Kidney tubule cell (primary cell): ENCODE measurements at regions not wholly inside any gene's neighbourhood (a gene's known extent, or its start where the extent isn't known, plus 50 kb on each side); places are given as distances from the start of the nearest gene placed in this dataset.
"Not testable (repeated sequence)": the region's sequence is repeated elsewhere in the genome, so short reads cannot be mapped to it uniquely, and the experiment has no call there.

Source experiments
- DNase-seq: peaks from one replicate; pipeline ENCODE4 v3.0.0-alpha.2; 2018; ENCODE audit warnings: low spot score

DNA sequence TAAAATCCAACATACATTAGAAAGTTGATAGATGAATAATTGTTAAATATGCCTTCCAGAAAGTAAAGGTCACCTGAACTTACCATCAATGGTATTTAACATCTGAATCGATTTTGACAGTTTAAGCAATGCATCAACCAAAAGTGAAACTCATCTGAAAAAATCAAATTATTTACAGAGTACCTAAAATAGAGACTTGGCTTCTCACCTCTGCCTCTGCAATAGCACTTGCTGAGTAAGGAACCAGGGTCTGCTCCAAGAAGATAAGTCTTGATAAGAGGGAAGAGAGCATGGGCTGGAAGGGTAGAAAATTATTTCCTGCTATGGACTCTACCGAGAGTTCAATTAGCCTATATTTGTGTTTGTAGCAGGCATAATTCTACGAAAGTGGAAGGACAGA lies 868.3 kb downstream of the STIM2 start:
- DNase-seq: no peak

DNA sequence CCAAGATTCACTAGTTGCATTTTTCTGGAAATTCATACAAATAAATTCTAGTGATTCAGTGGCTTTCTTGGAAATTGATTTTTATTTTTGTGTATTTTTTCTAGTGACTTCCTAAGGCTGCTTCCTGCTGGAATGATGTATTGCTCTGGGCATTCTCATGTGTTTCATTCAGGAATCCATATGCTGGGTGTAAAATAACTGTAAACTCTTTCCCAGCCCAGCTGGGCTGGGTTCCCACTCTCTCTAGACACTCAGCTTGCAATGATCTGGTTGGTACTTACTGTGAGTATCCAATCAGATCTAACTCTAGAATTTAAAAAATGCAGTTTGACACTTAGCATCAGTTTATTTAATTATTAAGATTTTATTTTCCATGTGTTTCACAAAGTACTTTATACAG lies 882.2 kb downstream of the STIM2 start:
- no peak for DNase-seq

DNA sequence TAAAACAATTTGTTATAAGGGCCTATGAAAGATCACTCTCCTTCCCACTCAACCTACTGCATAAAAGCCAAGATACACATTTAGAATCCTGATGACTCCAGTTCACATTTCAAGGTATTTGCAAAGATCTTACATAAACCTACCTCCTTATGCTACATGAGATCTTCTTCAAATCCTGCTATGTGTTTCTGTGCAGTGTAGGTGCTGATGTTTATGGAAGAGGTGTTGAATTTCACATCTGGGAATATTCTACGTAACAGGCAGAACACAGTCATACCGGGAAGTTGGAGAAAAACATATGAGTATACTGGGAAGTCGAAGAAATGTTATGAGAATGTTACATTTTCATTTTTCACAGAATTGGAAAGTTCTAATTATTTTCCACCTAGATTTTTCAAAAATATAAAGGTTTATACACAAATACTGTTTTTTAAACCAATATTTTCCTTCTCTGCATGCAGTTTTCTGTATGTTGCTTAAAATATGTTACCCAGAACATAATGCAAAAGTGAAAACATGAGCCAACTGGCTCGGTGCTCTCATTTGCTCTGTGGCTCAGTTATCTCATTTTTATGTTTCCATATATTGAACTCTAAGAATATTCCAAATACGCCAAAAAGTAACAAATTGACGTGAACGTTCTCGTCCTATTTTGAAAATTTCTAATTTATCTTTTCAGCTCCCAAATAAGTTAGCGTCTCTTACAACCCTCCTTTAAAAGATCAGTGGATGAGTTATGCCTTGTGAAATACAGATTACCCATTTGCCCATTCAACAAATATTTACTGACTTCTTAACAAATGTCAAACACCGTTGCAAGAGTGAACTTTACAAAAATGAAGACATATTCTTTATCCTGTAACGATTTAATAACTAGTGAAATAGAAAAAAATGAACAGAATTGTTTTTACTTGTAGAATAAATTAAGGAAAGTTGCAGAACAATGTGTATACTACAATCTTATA lies 899.3 kb downstream of the STIM2 start:
- DNase-seq: no peak

DNA sequence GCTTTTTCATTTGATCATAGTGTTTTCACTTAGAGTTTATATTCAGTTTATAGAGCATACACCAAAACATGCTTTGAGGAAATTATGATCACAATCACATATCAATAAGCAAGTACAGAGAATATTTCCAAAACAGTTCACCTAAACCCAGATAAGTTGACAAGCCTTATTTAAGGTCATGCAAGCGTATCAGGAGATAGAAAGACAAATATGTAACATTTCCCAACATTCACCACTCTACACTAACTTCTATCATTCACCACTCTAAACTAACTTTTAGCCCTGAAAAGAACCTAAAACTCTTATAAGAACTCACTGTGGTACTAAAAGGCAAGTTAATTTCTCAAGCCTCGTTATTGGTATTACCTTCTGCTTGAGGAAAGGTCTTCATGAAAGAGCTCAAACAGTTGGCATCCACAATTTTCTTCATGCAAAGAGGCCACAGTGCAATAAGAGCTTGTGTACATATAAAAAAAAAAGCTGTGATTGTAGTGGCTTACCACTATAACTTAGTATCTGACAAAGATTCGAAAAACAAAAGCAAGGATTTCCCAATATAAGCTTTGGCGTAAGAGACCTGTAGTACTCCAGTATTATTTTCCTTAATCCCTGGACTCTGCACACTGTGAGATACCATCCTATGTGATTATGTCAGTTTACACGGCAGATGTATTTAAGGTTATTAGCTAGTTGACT lies 903.3 kb downstream of the STIM2 start:
- DNase-seq: no peak

DNA sequence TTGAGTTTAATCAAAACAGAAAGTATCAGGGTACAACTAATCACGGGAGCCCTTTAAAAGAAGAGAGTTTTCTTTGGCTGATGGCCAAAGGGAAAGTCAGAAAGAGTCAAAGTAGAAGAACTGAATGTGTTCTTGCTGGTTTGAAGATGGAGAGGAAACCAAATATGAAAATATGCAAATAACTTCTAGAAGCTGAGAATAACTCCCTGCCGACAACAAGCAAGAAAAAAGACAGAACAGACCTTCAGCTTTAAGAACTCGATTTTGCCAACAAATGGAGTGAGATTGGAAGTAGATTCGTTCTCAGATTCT lies 903.8 kb downstream of the STIM2 start:
- DNase-seq: no peak

DNA sequence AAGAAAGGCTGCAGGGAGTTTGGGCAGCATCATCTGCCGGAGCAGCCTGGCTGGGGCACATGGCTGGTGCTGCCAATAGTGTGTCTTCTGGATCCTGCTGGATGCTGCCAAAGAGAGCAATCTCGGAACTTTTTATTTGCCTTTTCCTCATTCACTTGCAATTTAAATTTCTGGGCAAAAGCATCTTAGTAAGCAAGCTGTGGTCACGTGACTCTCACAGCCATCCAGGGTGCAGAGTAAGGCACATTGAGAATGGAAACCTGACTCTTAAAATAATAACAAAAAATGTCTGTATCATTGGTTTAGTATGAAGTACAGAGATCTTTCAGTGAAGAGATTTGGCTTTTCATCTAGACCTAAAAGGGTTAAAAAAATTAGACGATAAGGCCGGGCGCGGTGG lies 910.3 kb downstream of the STIM2 start:
- no peak for DNase-seq

DNA sequence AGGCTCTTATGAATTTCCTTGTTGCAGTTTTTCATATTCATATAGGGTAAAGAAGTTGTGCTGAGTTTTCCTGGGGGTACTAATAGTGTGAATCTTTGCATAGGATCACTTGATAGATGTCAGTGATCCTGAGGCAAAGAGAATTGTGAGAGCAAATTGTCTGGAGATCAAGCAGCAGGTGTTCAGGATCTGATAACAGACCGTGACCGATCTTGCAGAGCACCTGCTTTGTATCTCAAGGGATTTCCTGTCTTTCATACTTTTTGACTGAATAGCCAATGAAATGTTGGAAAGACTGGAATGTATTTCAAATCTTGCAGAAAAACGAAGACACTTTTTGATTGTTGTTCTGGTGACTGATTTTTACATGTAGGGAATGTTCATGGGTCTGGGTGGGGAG lies 914.5 kb downstream of the STIM2 start:
- no peak for DNase-seq

DNA sequence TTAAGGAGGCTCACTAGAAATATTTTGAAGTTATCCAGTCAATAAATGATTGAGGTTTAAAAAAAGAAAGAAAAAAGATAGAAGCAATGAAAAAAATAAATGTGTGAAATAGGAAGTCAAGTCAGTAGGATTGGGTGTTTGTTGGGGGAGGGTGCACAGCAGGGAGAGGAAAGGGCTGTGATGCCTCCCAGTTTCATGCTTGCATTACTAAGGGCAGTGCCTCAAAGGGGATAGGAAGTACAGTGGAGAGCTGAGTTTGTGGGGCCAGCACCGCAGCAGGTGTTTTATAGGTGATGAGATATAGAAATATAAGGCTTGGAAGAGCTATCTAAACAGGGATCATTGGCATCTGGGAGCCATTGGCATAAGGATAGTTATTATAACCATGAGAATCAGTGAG lies 919.2 kb downstream of the STIM2 start:
- no peak for DNase-seq

DNA sequence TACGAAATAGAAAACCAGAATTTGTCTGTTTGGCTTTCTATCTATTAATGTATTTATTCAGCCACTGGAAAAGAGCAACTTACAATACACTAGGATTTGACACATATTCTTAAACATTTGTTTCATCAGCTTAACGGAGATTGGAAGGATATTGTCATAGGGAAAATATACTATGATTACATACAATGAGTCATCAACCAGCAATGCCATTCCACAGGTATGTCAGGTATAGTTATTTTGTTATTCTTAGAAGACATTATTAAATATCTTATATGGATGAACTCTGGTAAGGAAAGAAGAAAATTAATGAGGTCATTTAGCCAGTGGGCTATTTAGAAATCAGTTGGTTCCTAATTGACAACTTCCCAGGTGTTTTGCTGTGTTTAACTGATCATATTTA lies 926.6 kb downstream of the STIM2 start:
- no peak for DNase-seq

DNA sequence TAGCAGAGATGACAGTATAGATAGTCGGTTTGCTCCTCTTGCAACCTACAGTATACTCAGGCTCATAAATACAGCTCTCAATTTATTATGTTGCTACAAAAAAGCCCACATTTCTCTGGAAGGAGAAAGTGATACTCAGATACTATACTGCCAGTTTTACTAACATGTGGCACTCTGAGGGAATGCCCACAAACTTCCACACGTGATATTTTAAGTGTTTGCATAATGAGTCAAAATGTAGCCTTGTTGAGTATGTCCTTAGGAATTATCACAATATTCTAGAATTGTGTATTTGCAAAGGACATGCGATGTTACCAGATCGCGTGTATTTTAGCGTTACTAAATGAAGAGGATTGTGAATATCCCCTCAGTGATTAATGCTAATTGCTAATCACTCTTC lies 929.1 kb downstream of the STIM2 start:
- DNase-seq: no peak

DNA sequence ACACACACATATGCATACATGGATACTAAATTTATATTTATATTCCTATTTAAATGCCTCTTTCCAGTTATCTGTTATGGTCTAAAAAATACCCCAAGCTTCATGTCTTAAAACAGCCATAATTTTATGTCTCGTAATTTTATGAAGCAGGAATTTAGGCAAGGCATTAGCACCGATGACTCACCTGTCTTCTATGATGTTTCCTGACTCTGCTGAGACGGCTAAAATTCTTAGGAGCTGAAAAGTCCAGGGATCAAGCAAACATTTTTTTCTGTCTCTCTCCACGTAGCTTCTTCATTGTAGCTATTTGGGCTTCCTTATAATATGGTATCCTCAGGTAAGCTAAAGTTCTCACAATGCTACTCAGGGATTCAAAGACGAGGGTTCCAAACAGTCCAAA lies 930.3 kb downstream of the STIM2 start:
- DNase-seq: peak; percentile 23

DNA sequence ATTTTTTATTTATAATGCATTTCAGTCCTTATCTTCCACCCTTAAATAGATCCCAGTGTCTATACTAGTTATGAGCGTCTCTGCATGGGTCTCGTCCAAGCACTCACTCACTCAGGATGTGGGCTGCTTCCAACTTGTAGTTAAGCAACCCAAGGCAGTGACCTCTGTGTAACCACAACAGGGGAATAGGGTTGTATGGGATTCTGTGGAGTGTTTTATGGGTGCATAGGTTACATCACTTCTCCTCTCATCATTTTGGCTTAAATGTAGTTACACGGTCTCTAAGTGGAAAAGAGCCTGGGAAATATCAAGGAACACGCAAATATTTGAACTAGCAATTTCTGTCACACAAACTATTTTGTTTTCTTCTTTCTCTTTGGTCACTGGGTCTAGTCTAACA lies 931.0 kb downstream of the STIM2 start:
- DNase-seq: no peak

DNA sequence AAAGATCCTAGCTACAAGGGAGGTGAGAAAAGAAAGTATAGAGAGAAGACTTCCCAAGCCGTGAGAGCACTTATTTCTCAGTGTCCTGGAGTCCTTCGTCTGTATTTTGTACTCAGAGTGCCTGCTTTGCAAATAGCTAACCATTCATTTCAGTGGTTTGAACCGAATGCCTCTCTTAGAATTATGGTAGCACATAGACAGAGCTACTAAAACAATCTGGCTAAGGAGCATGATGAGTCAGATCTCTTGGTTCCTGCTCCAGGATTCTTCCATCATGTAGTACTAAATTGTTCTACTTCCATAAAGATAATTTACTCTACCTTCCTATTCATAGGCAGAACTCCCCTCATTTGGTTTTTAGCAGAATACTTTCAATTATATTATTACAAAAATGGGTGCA lies 946.6 kb downstream of the STIM2 start:
- DNase-seq: no peak

DNA sequence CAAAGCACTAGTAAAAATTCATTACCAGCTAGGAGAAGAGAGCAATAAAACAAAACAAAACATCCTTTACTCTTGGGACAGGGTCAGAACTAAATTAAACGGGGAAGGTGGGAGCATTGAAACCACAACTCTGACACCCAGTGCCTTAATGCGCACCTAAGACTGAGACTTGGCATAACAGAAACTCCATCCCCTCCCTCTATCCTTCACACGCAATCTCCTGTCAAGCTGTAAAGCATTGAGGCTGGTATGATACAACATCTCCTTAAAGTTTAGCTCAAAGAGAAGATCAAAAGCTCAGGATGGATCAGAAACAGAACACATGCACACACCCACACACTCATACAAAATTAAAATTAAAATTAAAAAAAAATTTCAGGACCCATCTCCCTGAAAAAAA lies 951.3 kb downstream of the STIM2 start:
- DNase-seq: no peak

DNA sequence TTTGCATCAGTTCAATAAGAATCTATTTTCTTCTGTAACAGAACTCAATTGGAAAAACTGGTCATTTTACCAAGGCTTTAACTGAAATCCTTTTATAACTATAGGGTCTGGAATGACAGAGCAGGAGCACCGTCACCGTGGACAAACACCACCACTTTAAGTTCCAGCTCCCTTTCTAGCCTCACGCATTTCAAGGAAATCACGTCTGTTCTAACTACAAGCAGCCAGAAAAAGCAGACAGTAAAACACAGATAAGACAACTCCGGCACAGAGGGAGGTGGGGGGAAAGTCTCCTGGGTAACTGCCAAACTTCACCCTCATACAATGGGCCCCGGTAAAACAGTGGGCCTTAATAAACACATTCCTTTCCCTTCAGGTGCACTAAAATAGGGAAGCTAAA lies 952.6 kb downstream of the STIM2 start:
- not testable (repeated sequence) for DNase-seq

DNA sequence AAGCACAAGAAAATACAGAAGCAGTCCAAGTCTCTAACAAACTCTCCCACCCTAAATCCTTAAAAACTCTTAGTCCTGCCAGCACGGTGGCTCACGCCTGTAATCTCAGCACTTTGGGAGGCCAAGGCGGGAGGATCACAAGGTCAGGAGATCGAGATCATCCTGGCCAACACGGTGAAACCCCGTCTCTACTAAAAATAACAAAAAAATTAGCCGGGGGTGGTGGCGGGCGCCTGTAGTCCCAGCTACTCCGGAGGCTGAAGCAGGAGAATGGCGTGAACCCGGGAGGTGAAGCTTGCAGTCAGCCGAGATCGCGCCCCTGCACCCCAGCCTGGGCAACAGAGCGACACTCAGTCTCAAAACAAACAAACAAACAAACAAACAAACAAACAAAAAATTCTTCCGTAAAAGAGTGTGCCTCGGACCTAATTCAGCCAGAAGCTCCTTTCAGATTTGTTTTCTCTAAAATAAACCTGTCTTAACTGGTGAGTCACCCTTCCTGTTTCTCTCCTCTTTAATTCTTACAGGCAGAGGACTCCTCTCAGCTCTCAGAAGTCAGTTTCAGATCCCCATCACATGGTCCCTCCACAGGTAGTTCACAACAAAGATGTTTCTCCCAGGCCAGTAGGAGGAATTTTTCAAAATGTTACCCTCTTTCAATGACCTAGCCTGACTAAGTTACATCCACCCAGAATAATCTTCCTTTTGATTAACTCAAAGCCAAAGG lies 953.2 kb downstream of the STIM2 start:
- not testable (repeated sequence) for DNase-seq

DNA sequence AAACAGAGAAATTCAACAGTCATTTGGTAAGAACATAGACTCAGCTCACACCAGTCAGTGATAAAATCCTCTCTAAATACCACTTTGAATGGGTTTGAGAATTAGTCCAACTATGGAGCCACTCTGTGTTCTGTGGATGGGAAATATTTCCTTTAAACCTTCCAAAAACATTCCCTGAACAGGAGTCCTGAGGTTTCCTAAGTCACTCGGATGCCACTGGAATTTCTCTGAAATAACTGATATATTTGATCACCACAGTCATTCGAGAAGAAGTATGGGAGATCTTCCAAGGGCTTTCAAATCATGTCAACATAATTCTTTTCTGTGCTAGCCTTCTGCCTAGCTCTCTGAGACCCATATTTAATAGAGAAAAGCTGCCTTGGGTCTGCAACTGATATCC lies 958.6 kb downstream of the STIM2 start:
- DNase-seq: no peak

DNA sequence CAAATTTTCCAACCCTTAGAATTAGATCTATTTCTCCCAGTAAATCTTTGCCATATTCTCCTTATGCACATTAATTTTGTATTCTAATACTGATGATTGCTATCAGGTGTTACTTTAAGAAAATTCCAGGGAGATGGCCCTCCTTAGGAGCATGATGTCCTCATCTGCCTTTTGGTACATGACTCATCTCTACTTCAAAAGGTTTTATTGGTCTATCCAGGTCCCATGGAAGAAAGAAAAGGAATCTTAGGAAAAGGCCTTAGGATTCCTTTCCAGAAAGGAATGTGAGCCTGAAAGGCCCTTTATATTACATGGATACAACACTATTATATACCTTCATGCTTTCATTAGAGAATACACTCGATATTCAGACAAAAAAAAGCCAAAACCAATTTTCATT lies 968.2 kb downstream of the STIM2 start:
- no peak for DNase-seq

DNA sequence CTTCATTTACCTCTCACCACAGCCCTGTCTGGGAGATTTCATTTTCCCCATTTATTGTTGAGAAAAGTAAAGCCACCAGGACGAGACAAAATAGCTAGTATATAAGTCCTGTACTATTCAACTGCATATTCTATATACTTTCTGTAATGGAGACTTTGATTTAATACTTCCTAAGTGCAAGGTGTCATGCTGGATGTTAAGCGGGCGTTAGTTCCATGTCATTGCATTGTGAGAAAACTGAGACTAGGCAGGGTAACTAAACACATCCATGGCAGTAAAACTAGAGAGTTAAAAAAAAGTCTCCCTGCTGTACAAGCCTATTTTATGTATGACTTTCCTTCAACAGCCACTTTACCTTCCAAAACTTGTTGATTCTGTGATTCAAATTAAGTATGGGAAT lies 969.6 kb downstream of the STIM2 start:
- no peak for DNase-seq

DNA sequence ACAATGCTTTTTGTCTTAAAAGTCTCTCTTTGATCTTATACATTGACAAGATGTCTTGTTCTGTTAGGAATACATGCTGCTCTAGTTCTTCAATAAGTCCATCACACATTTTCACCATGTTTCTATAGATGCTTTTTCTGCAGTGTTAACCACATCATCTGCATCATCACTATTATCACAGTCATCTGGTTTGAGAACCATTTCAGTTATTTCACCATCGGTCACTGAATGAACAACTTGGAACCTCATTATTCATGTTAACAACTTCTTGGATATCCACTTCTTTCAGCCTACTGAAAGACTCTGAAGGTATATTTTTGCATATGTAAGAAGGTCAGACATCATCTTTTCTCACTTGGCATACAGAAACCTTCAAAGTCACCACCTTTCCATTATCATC lies 975.2 kb downstream of the STIM2 start:
- DNase-seq: no peak

DNA sequence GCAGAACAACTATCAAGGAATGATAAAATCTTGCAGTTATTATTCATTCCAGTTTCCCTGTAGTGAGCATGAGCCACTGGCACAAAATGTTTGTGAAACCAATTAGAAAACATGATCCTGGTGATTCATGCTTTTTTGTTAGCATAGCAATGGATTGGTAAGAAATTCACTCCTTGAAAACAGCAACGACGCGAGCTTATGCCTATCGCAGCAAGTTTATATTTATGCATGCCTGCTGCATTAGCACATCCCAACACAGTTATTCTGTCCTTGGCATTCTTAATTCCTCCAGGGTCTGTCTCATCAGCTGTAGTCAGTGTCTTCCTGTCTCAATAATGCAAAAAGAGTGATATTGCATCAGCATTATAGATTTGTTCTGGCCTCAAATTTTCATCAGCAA lies 975.9 kb downstream of the STIM2 start:
- peak; percentile 12 for DNase-seq

DNA sequence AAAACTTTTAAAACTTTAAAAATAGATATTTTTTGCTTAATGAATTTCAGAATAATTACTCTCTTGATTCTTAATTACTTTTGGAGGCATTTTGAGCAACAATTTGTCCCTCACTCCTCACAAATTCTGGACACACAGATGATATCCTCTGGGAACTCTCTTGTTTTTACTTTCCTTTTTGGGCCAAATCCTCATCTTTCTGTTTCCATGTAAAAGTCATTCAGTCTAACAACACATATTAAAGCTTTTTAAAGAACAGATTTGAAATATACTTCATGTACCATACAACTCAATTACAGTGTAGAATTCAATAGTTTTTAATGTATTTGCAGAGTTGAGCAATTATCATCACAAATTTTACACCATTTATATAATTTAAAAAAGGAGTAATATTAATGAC lies 983.1 kb downstream of the STIM2 start:
- no peak for DNase-seq

DNA sequence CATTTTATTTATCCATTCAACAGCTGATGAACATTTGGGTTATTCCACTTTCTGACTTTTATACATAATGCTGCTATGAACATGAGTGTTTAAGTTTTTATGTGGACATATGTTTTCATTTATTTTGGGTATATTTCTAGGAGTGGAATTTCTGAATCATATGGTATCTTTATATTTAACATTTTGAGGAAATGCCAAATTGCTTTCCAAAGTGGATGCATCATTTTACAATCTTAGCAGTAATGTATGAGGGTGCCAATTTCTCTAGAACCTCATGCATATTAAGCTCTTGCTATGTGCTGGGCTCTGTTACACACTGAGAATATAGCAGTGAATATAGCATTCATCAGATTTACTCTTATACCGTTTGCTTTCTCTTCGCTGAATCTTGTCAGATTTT lies 983.7 kb downstream of the STIM2 start:
- DNase-seq: no peak
